ENCODE measurements at regions not wholly inside any gene's neighbourhood (a gene's known extent, or its start where the extent isn't known, plus 50 kb on each side); places are given as distances from the start of the nearest gene placed in this dataset.
"Not testable (repeated sequence)": the region's sequence is repeated elsewhere in the genome, so short reads cannot be mapped to it uniquely, and the experiment has no call there.

DNA sequence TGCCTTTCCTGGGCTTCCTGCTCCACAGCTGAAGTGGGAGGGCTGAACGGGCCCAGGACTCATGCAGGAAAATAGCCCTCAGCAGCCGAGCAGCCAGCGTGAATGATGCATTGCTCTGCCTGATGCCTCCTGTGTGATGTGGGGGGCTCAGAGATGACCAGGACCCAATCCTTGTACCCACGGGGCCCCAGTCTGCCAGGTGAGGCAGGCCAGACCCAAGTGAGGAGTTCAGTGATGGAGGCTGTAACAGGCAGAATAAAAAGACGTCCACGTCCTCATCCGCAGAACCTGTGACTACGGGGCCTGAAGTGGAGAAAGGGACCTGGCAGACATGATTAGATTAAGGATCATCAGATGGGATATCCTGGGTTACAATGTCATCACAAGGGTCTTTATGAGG lies 194.9 kb upstream of the HDAC4 start:
- peaks cover 11% of the 10 kb centered on the region for H3K27me3 Mint-ChIP-seq (ENCODE audit: unreplicated experiment)
- H3K4me1 Mint-ChIP-seq (ENCODE audit: low read depth, unreplicated experiment) = no peaks in the 10 kb centered on the region
- peaks cover 26% of the 10 kb centered on the region for H3K36me3 Mint-ChIP-seq (ENCODE audit: unreplicated experiment)
- TF ChIP-seq, protein P1, sequence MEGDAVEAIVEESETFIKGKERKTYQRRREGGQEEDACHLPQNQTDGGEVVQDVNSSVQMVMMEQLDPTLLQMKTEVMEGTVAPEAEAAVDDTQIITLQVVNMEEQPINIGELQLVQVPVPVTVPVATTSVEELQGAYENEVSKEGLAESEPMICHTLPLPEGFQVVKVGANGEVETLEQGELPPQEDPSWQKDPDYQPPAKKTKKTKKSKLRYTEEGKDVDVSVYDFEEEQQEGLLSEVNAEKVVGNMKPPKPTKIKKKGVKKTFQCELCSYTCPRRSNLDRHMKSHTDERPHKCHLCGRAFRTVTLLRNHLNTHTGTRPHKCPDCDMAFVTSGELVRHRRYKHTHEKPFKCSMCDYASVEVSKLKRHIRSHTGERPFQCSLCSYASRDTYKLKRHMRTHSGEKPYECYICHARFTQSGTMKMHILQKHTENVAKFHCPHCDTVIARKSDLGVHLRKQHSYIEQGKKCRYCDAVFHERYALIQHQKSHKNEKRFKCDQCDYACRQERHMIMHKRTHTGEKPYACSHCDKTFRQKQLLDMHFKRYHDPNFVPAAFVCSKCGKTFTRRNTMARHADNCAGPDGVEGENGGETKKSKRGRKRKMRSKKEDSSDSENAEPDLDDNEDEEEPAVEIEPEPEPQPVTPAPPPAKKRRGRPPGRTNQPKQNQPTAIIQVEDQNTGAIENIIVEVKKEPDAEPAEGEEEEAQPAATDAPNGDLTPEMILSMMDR (IDR thresholded peaks at IDR 0.05; ENCODE audit: partially characterized antibody, unreplicated experiment) = no peak
- no peak overlapping the region for H3K27ac Mint-ChIP-seq (ENCODE audit: unreplicated experiment)
- H3K4me3 Mint-ChIP-seq (ENCODE audit: unreplicated experiment) = no peak overlapping the region
- peaks cover 14% of the 10 kb centered on the region for H3K9me3 Mint-ChIP-seq (ENCODE audit: unreplicated experiment)
- peak; percentile 2 for DNase-seq

DNA sequence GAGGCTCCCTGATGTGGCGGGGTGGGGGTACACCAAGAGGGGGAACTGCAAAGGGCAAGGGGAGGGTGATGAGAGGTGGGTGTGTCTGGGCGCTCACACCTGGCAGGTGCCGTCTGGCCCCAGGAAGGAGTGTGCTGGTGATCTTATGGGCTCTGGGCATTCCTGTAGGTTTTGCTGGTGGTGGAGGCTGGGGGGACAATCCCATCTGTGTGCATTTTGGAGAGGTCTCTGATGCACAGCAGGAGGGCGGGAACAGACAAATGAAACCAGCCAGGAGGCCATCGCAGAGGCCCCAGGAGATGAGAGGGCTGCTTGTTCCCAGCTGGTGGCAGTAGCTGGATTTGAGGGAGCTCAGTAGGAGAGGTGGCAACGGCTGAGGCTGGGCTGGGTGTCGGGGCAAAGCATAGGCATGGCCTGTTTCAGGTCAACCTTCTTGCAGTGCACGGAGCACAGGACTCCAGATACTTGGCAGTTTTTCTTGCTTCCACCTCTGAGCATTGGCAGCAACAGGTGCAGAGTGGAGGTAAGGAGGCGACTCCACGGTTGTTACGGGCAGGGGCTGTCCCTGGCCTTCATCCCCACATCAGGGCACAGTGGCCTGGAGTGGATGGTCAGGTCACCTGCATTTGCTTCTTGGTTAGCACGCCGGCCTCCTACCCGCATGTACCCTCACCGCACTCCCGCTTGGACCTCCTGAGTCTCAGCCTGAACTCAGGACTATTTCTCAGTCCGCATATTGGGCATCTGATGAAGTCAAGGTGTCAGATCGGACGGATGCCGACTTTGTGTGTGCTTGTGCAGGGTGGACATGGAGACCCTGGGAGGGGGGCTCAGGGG lies 194.2 kb upstream of the HDAC4 start:
- Mint-ChIP-seq H3K27me3 (ENCODE audit: unreplicated experiment) (peaks cover 15% of the 10 kb centered on the region), H3K4me3 (ENCODE audit: unreplicated experiment) (no peak overlapping the region), H3K9me3 (ENCODE audit: unreplicated experiment) (peaks cover 16% of the 10 kb centered on the region), H3K4me1 (ENCODE audit: low read depth, unreplicated experiment) (no peaks in the 10 kb centered on the region), H3K27ac (ENCODE audit: unreplicated experiment) (no peak overlapping the region), H3K36me3 (ENCODE audit: unreplicated experiment) (peaks cover 26% of the 10 kb centered on the region)
- DNase-seq = peak; percentile 5
- TF ChIP-seq, protein P1 (IDR thresholded peaks at IDR 0.05; ENCODE audit: partially characterized antibody, unreplicated experiment) = no peak

DNA sequence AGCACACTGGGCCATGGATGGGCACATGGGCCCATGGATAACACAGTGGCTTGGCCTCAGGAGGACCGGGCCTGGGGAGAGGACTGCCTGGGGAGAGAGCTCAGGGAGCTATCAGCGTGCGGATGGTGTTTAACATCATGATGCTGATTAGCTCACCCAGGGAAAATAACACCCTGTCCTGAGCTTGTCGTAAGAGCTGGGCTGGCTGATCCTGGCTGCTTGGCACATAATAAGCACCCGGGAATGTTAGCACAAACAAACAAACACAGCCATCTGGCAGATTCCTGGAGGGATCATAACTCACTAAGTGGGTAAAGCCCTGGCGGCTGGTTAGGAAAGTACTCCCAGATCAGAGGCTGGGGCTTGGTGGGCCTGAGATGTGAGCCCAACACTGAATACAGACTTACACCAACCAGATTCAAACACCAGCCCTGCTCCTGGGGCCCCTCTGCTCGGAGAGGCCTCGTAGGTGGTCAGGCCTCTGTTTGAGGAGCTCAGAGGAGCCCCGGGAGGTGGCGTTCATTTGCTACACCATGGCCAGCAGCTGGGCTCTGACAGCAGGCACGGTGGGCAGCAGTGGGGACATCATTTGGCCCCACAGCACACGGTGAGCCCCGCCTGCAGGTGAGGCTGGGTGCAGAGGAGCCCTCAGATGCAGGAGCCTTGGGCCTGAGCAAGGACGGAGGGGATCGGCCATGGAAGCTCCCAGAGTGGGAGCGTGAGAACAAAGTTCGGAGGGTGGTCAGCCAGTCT lies 193.4 kb upstream of the HDAC4 start:
- Mint-ChIP-seq H3K27me3 (ENCODE audit: unreplicated experiment) (peaks cover 15% of the 10 kb centered on the region), H3K9me3 (ENCODE audit: unreplicated experiment) (peaks cover 16% of the 10 kb centered on the region), H3K27ac (ENCODE audit: unreplicated experiment) (no peak overlapping the region), H3K4me3 (ENCODE audit: unreplicated experiment) (no peak overlapping the region), H3K4me1 (ENCODE audit: low read depth, unreplicated experiment) (no peaks in the 10 kb centered on the region), H3K36me3 (ENCODE audit: unreplicated experiment) (peaks cover 26% of the 10 kb centered on the region)
- DNase-seq = peak; percentile 2
- TF ChIP-seq, protein P1 (IDR thresholded peaks at IDR 0.05; ENCODE audit: partially characterized antibody, unreplicated experiment) = no peak

DNA sequence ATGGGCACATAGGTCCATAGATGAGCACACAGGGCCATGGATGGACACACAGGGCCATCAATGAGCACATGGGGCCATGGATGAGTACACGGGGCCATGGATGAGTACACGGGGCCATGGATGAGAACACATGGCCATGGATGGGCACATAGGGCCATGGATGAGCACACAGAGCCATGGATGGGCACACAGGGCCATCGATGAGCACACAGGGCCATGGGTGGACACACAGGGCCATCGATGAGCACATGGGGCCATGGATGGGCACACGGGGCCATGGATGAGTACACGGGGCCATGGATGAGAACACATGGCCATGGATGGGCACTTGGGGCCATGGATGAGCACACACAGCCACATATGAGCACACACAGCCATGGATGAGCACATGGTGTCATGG lies 192.6 kb upstream of the HDAC4 start:
- TF ChIP-seq, protein P1 (IDR thresholded peaks at IDR 0.05; ENCODE audit: partially characterized antibody, unreplicated experiment) = no peak

DNA sequence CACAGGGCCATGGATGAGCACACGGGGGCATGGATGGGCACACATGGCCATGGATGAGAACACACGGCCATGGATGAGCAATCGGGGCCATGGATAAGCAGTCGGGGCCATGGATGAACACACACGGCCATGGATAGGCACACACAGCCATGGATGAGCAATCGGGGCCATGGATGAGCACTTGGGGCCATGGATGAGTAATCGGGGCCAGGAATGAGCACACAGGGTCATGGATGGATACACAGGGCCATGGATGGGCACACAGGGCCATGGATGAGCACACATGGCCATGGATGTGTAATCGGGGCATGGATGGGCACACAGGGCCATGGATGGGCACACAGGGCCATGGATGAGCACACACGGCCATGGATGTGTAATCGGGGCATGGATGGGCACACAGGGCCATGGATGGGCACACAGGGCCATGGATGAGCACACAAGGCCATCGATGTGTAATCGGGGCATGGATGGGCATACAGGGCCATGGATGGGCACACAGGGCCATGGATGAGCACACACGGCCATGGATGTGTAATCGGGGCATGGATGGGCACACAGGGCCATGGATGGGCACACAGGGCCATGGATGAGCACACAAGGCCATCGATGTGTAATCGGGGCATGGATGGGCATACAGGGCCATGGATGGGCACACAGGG lies 191.9 kb upstream of the HDAC4 start:
- peaks cover 26% of the 10 kb centered on the region for H3K36me3 Mint-ChIP-seq (ENCODE audit: unreplicated experiment)
- not testable (repeated sequence) for H3K27ac Mint-ChIP-seq (ENCODE audit: unreplicated experiment); H3K4me1 Mint-ChIP-seq (ENCODE audit: low read depth, unreplicated experiment); DNase-seq; H3K4me3 Mint-ChIP-seq (ENCODE audit: unreplicated experiment)
- H3K27me3 Mint-ChIP-seq (ENCODE audit: unreplicated experiment) = peaks cover 15% of the 10 kb centered on the region
- H3K9me3 Mint-ChIP-seq (ENCODE audit: unreplicated experiment) = peaks cover 16% of the 10 kb centered on the region

More for the DNA sequence above, 192.6 kb upstream of the HDAC4 start:
- Mint-ChIP-seq H3K9me3 (ENCODE audit: unreplicated experiment) (peaks cover 16% of the 10 kb centered on the region), H3K4me3 (ENCODE audit: unreplicated experiment) (no peak overlapping the region), H3K36me3 (ENCODE audit: unreplicated experiment) (peaks cover 26% of the 10 kb centered on the region), H3K27ac (ENCODE audit: unreplicated experiment) (no peak overlapping the region), H3K27me3 (ENCODE audit: unreplicated experiment) (peaks cover 15% of the 10 kb centered on the region), H3K4me1 (ENCODE audit: low read depth, unreplicated experiment) (no peaks in the 10 kb centered on the region)
- no peak for DNase-seq
